Adrenal gland (tissue), 5 donors: ENCODE measurements at regions not wholly inside any gene's neighbourhood (a gene's known extent, or its start where the extent isn't known, plus 50 kb on each side); places are given as distances from the start of the nearest gene placed in this dataset.

Experiments
- CTCF ChIP-seq, 6 experiments: fragments of 450-650 bp in 4 of 6; fragments of 200-600 bp in 2 of 6; sonication (generic) in 1 of 6; IDR thresholded peaks; 1 replicate in 5 of 6; 2 replicates in 1 of 6; pipeline versions ENCODE4 v1.5.1 to v1.8.0; 2016 to 2021; ENCODE audit warnings: antibody characterized with exemption in 6 of 6, mild to moderate bottlenecking in 2 of 6, moderate library complexity in 1 of 6
- POLR2A ChIP-seq, 2 donors: fragments of 450-650 bp; IDR thresholded peaks; one replicate each; pipeline ENCODE4 v1.6.1; 2017; ENCODE audit warnings: antibody characterized with exemption in 2 of 2, mild to moderate bottlenecking in 2 of 2, moderate library complexity in 1 of 2
- donor health status: DM: no; HTN: no; CAD: no.

- TF ChIP-seq CTCF (IDR thresholded peaks at IDR 0.05) (no peak), POLR2A (IDR thresholded peaks at IDR 0.05) (no peak)
These were observed 518.9 kb downstream of the USP25 start for GRCh38 chr21:16248705-16249104.
